ENCODE measurements at regions not wholly inside any gene's neighbourhood (a gene's known extent, or its start where the extent isn't known, plus 50 kb on each side); places are given as distances from the start of the nearest gene placed in this dataset.
"Not testable (repeated sequence)": the region's sequence is repeated elsewhere in the genome, so short reads cannot be mapped to it uniquely, and the experiment has no call there.

DNA sequence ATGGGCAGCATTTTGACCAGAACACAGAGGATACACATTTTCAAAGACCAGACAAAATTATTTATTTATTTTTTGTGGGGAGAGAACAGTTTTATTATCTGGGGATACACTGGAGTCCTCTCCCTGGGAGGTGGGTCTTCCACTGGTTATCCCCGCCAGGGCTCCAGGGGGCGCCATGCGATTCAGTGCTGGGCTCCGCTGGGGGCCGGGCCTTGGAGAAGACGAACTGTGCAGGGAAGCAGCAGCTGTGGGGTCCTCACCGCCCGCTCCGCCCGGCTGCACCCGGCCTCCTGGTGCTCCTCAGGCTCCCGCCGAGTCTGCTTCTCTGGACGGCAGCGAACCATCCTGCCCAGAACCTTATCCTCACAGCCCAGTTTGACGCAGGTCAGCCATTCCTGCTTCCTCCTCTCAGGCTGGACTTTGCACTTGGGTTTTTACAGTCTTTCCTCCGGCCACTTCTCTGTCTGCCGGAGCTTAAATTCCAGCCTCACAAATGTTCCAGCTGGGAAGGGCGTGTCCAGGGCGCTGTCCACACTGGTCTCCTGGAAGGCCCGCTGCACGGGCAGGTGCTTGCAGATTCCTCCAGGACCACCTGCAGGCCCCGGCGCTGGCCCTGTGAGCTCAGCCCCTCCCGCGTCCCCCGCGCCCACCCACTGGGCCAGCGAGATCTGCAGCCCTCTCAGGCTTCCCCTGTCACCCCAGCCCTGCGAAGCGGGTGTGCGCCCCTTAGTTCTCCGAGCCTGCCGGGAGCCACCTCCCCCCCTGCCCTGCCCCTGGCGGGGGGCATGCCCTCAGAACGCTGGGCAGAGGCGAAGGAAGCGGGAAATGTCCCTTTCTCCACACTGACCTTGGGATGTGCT, 1830.0 kb upstream of the DEFB115 start:
- DNase-seq: no peak

DNA sequence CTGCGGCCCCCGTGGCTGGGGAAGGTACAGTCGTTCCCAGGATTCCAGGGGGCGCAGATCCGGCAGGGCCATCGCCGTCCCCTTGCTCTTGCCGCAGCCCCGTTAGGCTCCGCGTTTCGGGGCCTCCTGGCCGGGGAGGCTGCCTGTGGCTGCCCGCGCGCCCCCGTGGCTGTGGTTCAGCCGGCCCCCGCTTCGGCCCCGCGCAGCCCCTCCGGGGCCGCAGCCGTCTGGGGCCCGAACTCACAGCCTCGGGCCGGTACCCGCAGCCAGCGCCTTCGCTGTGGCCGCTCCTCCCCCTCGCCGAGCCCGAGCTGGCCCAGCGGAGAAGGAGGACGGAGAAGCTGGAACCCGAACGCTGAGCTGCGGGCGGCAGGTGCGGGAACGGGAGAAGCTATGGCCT, 1826.9 kb upstream of the DEFB115 start:
- no peak for DNase-seq

GRCh38 chr20:29440721-29441120, 1816.7 kb upstream of the DEFB115 start:
- not testable (repeated sequence) for DNase-seq

GRCh38 chr20:29443206-29443781, 1814.2 kb upstream of the DEFB115 start:
- not testable (repeated sequence) for DNase-seq

DNA sequence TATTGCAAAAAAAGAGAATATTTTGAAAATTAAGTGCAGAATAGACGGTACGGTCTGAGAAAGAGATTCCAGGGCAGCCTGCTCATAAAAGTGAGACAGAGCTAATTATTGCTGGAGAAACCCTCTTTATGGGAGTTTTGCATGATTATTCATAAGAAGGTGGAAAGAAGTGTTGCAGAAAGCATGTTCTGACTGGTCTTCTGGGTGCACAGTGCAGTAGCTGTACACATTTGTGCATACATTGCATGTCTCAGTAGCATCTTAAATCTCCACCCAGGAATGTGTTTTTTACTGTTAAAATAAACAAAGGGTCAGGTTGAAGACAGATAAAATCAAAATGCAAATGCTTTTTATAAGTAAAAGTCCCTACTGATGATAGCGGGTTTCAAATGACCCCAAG, 1813.6 kb upstream of the DEFB115 start:
- DNase-seq: no peak

DNA sequence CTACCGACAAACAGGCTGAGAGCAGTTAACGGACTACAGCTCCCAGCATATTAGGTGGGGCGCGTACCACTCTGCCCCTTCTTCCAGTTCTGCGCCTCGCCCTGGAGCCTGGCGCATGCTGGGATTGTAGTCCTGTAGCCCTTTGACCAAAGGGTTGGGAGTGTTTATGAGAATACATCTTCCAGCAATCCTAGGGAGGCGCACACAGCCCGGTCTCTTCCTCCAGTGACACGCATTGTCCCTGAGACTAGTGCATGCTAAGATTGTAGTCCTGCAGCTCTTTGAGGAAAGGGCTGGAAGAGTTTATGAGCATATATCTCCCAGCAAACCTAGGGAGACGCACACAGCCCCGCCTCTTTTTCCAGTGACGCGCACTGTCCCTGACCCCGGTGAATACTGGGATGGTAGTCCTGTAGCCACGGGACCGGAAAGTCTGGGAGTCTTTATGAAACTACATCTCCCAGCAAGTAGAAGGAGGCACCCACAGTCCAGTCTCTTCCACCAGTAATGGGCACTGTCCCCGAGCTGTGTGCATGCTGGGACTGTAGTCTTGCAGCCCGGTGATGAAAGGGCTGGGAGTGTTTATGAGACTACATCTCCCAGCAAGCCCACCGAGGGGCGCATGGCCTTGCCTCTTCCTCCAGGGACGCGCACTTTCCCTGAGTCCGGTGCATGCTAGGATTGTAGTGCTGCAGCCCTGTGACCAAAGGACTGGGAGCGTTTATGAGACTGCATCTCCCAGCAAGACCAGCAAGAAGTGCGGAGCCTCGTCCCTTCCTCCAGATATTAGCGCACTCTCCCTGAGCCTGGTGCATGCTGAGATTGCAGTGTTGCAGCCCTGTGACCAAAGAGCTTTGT, 1812.2 kb upstream of the DEFB115 start:
- DNase-seq: peak; percentile 31

GRCh38 chr20:29447517-29448484, 1809.7 kb upstream of the DEFB115 start:
- DNase-seq: not testable (repeated sequence)

DNA sequence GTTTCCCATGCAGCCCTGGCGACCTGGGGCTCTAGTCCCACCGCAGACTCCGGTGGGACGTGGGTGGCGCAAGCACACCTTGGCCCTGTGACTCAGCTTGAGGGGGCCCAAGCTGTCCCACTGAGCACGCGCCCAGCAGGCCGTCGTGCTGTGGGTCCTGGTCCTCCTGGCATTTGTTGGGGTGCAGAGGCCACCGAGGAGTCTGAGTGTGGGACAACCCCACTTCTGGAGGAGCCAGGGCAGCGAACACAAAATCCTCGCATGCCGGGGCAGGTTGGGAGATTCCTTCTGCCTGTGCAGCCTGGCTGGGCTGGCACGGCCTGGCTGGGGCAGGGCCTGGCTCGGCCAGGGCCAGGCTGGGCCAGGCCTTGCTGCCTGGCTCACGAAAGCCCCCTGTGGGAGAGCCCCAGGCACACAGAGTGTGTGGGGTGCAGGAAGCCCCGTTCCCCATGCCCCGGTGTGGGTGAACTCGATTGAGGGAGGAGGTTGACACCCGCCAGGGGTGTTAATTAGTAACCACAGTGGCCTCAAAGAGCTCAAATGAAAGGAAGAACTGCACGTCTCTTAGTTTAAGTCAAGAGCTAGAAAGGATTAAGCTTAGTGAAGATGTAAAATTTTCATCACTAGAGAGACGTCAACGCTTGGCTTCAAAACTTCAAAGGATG, 1808.5 kb upstream of the DEFB115 start:
- no peak for DNase-seq

DNA sequence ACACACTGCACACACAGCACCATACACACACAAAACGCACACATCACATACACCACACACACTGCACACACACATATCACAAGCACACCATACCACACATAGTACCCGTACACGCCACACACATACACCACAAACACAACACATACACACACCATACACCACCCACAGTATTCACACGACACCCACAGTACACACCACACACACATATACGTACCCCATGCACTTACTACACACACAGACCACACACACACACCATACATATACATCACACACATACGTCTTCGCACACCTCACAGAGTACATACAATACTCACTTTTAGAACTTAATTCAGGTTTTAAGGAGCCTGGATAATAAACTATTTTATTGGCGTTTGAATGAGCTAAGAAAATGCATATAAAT, 1805.3 kb upstream of the DEFB115 start:
- no peak for DNase-seq

- not testable (repeated sequence) for DNase-seq
Measured at GRCh38 chr20:29456987-29457693, 1800.3 kb upstream of the DEFB115 start.

DNA sequence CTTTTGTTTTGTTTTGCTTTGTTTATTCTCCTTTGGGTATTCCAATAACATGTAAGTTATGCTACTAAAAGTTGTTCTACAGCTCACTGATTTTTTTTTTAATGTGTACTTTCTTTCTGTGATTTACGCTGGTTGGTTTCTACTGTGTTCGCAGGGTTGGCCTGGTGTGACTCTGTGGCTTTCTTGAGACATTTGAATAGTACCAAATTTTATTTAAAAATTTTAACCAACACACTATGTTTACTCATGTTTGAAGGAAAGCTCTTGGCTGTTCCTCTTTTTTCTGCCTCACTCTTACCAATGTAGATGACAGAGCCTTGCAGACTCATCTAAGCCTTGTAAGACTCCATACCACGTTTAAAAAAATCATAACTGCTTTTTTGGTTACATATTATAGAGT, 1784.9 kb upstream of the DEFB115 start:
- no peak for DNase-seq

DNA sequence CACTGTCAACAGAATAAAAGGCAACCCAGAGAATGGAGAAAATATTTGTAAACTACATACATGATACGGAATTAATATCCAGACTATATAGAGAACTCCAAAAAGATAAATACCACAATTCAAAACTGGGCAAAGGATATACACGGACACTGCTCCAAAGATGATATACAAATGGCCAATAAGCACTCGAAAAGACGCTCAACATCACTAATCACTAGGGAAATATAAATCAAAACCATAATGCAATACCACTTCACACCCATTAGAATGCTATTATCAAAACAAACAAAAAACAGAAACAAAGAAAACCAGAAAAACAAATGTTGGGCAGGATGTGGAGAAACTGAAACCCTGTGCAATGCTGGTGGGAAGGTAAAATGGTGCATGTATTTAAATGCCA, 1764.6 kb upstream of the DEFB115 start:
- DNase-seq: not testable (repeated sequence)

GRCh38 chr20:29496767-29497166, 1760.7 kb upstream of the DEFB115 start:
- DNase-seq: not testable (repeated sequence)

- DNase-seq: peak; percentile 69
Measured at GRCh38 chr20:29497261-29497671, 1760.2 kb upstream of the DEFB115 start.

GRCh38 chr20:29497684-29498083, 1759.8 kb upstream of the DEFB115 start:
- not testable (repeated sequence) for DNase-seq

GRCh38 chr20:29500738-29501137, 1756.7 kb upstream of the DEFB115 start:
- not testable (repeated sequence) for DNase-seq

DNA sequence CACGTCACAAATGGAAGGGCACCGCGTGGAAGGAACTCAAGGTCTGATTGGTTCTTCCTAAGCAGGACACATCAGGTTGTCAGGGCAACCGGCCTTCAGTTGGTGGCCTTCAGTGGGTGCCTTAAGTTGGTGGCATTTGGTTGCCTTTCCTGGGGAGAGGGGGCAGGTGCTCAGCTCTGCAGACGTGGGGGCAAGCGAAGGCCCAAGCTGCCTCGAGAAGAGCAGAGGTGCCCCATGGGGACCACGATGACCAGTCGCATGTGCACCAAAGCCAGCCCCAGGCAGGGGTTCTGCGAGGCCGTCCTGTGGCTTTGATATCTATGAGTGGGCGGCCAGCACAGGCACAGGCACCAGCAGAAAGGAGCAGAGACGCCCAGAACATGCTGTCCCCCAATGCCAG, 1742.8 kb upstream of the DEFB115 start:
- not testable (repeated sequence) for DNase-seq

GRCh38 chr20:29516847-29517246, 1740.6 kb upstream of the DEFB115 start:
- DNase-seq: not testable (repeated sequence)

- DNase-seq: not testable (repeated sequence)
Measured at GRCh38 chr20:29519610-29520241, 1737.7 kb upstream of the DEFB115 start.

GRCh38 chr20:29533566-29534177, 1723.8 kb upstream of the DEFB115 start:
- DNase-seq: not testable (repeated sequence)

Measured in NCI-H1417 treated with DMSO at 0.1 percent for 48 hours (cell line).